Activated CD4-positive, alpha-beta memory T cell treated with anti-CD3 and anti-CD28 coated beads, Interleukin-2, amount 10 ng/mL, durations not matched to agents 7 days and 5 days (primary cell): ENCODE measurements at regions not wholly inside any gene's neighbourhood (a gene's known extent, or its start where the extent isn't known, plus 50 kb on each side); places are given as distances from the start of the nearest gene placed in this dataset.
A peak's percentile ranks its signal among the peaks of the same experiment; 100 is the strongest.

Experiments
- CTCF ChIA-PET: fragments of 350-600 bp; sonication (Branson Sonifier 250); formaldehyde crosslinking; loops from one replicate; lab custom pipeline; 2021; ENCODE audit warnings: antibody characterized with exemption, inconsistent platforms; lab: Charles Lee
- POLR2A ChIA-PET: fragments of 350-600 bp; sonication (Branson Sonifier 250); formaldehyde crosslinking; loops from one replicate; lab custom pipeline; 2021; ENCODE audit warnings: antibody characterized with exemption; lab: Charles Lee
- DNase-seq: peaks from one replicate; pipeline ENCODE4 v3.0.0-alpha.2; 2020
- H3K27ac Mint-ChIP-seq: one replicate; pipeline ENCODE4 v1.8.0; 2021; ENCODE audit warnings: mild to moderate bottlenecking, mixed read lengths
- H3K27me3 Mint-ChIP-seq: one replicate; pipeline ENCODE4 v1.8.0; 2021; ENCODE audit warnings: mixed read lengths
- H3K36me3 Mint-ChIP-seq: one replicate; pipeline ENCODE4 v1.8.0; 2021; ENCODE audit warnings: low read depth, mixed read lengths
- H3K4me1 Mint-ChIP-seq: one replicate; pipeline ENCODE4 v1.8.0; 2021; ENCODE audit warnings: mixed read lengths
- H3K4me3 Mint-ChIP-seq: one replicate; pipeline ENCODE4 v1.8.0; 2021; ENCODE audit warnings: mild to moderate bottlenecking, mixed read lengths
- H3K9me3 Mint-ChIP-seq: one replicate; pipeline ENCODE4 v1.8.0; 2021; ENCODE audit warnings: mixed read lengths

DNA sequence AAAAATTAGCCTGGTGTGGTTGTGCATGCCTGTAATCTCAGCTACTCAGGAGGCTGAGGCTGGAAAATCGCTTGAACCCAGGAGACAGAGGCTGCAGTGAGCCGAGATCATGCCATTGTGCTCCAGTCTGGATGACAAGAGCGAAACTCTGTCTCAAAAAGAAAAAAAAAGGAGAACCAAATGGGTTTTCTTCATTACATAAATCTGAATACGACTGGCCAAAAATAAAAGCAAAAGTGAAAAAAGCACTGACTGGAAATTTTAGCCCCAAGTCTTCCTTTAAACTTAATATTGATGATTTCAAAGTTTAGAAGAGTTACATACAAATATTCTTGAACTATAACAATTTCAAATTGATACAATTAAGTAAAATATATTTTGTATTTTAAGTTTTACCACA, 249.5 kb upstream of the STARD13 start:
- Mint-ChIP-seq H3K4me3 (no peak overlapping the region), H3K36me3 (no peaks in the 10 kb centered on the region), H3K4me1 (no peaks in the 10 kb centered on the region), H3K27me3 (no peaks in the 10 kb centered on the region), H3K9me3 (no peaks in the 10 kb centered on the region), H3K27ac (no peak overlapping the region)
- POLR2A ChIA-PET, result no interaction called here
- no peak for DNase-seq
- CTCF ChIA-PET, result no interaction called here

GRCh38 chr13:33536601-33537000, 251.0 kb upstream of the STARD13 start:
- POLR2A ChIA-PET, result no interaction called here

GRCh38 chr13:33537026-33537425, 251.5 kb upstream of the STARD13 start:
- Mint-ChIP-seq H3K4me3 (no peak overlapping the region), H3K27ac (no peak overlapping the region), H3K27me3 (no peaks in the 10 kb centered on the region), H3K9me3 (peaks cover 5% of the 10 kb centered on the region), H3K36me3 (no peaks in the 10 kb centered on the region), H3K4me1 (peaks cover 14% of the 10 kb centered on the region)
- ChIA-PET CTCF (no interaction called here), POLR2A (no interaction called here)
- no peak for DNase-seq

More at GRCh38 chr13:33536601-33537000, 251.0 kb upstream of the STARD13 start:
- Mint-ChIP-seq H3K27ac (no peak overlapping the region), H3K9me3 (peaks cover 5% of the 10 kb centered on the region), H3K4me1 (peaks cover 11% of the 10 kb centered on the region), H3K27me3 (no peaks in the 10 kb centered on the region), H3K4me3 (no peak overlapping the region), H3K36me3 (no peaks in the 10 kb centered on the region)
- DNase-seq, result no peak
- CTCF ChIA-PET, result no interaction called here

- H3K4me1 Mint-ChIP-seq, result peaks cover 14% of the 10 kb centered on the region
- no peaks in the 10 kb centered on the region for H3K36me3 Mint-ChIP-seq
- POLR2A ChIA-PET, result interaction anchor here (0.7 kb wide), 1 partner anchor 951 kb away, joined by 3 read pairs; no protein-coding TSS in a partner anchor
- no peak overlapping the region for H3K4me3 Mint-ChIP-seq
- CTCF ChIA-PET, result interaction anchor here (1.4 kb wide), 1 partner anchor 185 kb away, joined by 4 read pairs; no protein-coding TSS in a partner anchor
- no peaks in the 10 kb centered on the region for H3K27me3 Mint-ChIP-seq
- H3K9me3 Mint-ChIP-seq, result peaks cover 5% of the 10 kb centered on the region
- DNase-seq, result no peak
- no peak overlapping the region for H3K27ac Mint-ChIP-seq
Measured at GRCh38 chr13:33537676-33538075, 252.1 kb upstream of the STARD13 start.

- peaks cover 5% of the 10 kb centered on the region for H3K9me3 Mint-ChIP-seq
- no peaks in the 10 kb centered on the region for H3K27me3 Mint-ChIP-seq
- H3K36me3 Mint-ChIP-seq, result no peaks in the 10 kb centered on the region
- H3K4me3 Mint-ChIP-seq, result peak overlapping the region; percentile 76
- H3K27ac Mint-ChIP-seq, result peak overlapping the region; percentile 99
- H3K4me1 Mint-ChIP-seq, result peaks cover 31% of the 10 kb centered on the region
- no peak for DNase-seq
- CTCF ChIA-PET, result interaction anchor here (1.0 to 1.3 kb wide), 2 partner anchors 182 to 276 kb away, joined by 3 read pairs; partner anchors contain the start of gene RFC3
- POLR2A ChIA-PET, result interaction anchor here (1.0 to 1.8 kb wide), 3 partner anchors 10 to 245 kb away, joined by 3 to 4 read pairs (median 3); no protein-coding TSS in a partner anchor
Measured at GRCh38 chr13:33541456-33541855, 255.9 kb upstream of the STARD13 start.

- Mint-ChIP-seq H3K4me1 (peaks cover 31% of the 10 kb centered on the region), H3K27ac (peak overlapping the region; percentile 99), H3K9me3 (peaks cover 5% of the 10 kb centered on the region), H3K27me3 (no peaks in the 10 kb centered on the region), H3K4me3 (peak overlapping the region; percentile 76), H3K36me3 (no peaks in the 10 kb centered on the region)
- no peak for DNase-seq
- CTCF ChIA-PET, result interaction anchor here (1.3 kb wide), 1 partner anchor 181 kb away, joined by 3 read pairs; no protein-coding TSS in a partner anchor
- POLR2A ChIA-PET, result interaction anchor here (1.0 to 1.8 kb wide), 3 partner anchors 11 to 244 kb away, joined by 3 to 4 read pairs (median 3); no protein-coding TSS in a partner anchor
Measured at GRCh38 chr13:33541962-33542308, 256.4 kb upstream of the STARD13 start.

DNA sequence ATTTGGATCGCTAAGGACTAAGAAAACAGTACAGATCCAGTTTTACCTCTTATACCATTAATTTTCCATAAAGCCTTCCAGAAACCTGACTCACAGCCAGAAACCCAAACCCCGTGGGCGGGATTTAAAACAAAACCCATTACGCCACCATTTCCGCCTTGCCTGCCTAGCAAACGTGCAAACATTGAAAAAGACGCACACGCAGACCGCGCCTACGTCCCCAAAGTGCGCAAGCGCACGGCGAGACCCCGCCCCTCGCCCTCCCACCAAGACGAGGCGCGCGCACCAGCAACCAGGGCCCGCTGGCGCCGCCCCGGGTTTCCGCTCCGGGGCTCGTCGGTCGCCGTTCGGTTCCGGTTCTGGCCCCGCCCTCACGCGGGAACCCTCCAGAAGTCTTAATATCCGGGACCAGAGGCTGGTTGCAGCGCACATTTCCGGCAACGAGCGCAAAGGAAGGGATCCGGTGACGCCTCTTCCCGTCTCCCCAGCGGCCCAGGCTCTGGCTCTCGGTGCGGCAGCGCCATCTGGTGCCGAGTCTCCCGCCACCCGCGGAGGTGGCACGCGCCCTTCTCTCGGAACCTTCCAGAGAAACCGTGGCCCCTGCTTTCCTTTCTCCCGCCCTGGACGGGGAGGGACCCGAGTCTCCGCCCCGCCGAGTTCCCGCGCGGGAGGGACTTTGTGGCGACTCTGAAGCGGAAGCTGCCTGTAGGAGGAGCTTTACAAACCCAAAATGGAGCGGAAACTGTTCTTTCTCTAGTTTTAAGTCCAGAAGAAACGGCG, 256.9 kb upstream of the STARD13 start:
- POLR2A ChIA-PET, result interaction anchor here (0.7 to 4.0 kb wide), 18 partner anchors 13 to 1227 kb away, joined by 3 to 48 read pairs (median 6); partner anchors contain the start of genes BRCA2, PDS5B, RFC3 and ZAR1L
- Mint-ChIP-seq H3K27ac (peak overlapping the region; percentile 99), H3K27me3 (no peaks in the 10 kb centered on the region), H3K36me3 (no peaks in the 10 kb centered on the region), H3K9me3 (peaks cover 5% of the 10 kb centered on the region), H3K4me1 (peaks cover 33% of the 10 kb centered on the region), H3K4me3 (peak overlapping the region; percentile 76)
- peak; percentile 99 for DNase-seq
- CTCF ChIA-PET, result interaction anchor here (0.7 to 3.3 kb wide), 27 partner anchors 13 to 1004 kb away, joined by 3 to 43 read pairs (median 3); partner anchors contain the start of genes N4BP2L2, PDS5B and RFC3

DNA sequence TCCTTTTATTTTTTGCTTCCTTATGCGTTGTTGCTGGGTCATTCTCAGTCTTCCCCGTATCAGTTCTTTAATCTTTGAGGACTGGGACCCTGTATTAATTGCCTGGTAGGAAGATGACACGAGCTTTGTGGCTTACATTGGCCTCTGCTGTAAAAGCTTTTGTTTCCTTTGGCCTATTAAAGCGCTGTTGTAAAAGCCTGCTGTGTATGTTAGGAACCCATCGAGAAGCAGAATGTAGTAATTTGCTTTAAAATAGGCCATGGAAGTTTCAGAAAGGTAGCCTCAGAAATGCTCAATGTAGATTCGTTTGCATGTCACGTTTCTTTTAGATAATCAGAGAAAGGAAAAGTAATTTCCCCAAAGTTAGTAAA, 257.5 kb upstream of the STARD13 start:
- POLR2A ChIA-PET, result interaction anchor here (0.7 to 4.0 kb wide), 18 partner anchors 12 to 1228 kb away, joined by 3 to 48 read pairs (median 6); partner anchors contain the start of genes BRCA2, PDS5B, RFC3 and ZAR1L
- H3K36me3 Mint-ChIP-seq, result no peaks in the 10 kb centered on the region
- H3K27ac Mint-ChIP-seq, result peak overlapping the region; percentile 99
- no peak for DNase-seq
- H3K9me3 Mint-ChIP-seq, result peaks cover 5% of the 10 kb centered on the region
- H3K27me3 Mint-ChIP-seq, result no peaks in the 10 kb centered on the region
- CTCF ChIA-PET, result interaction anchor here (0.7 to 3.3 kb wide), 28 partner anchors 13 to 1012 kb away, joined by 3 to 43 read pairs (median 3); partner anchors contain the start of genes N4BP2L2, PDS5B and RFC3
- H3K4me1 Mint-ChIP-seq, result peaks cover 33% of the 10 kb centered on the region
- H3K4me3 Mint-ChIP-seq, result peak overlapping the region; percentile 76

GRCh38 chr13:33543631-33544265, 258.2 kb upstream of the STARD13 start:
- POLR2A ChIA-PET, result interaction anchor here (1.1 to 4.0 kb wide), 13 partner anchors 12 to 1228 kb away, joined by 3 to 48 read pairs (median 8); partner anchors contain the start of genes BRCA2, PDS5B, RFC3 and ZAR1L
- CTCF ChIA-PET, result interaction anchor here (0.7 to 3.3 kb wide), 14 partner anchors 12 to 1013 kb away, joined by 3 to 43 read pairs (median 5); partner anchors contain the start of genes PDS5B and RFC3
- no peaks in the 10 kb centered on the region for H3K36me3 Mint-ChIP-seq
- H3K27me3 Mint-ChIP-seq, result no peaks in the 10 kb centered on the region
- peaks cover 33% of the 10 kb centered on the region for H3K4me1 Mint-ChIP-seq
- no peak for DNase-seq
- H3K27ac Mint-ChIP-seq, result peak overlapping the region; percentile 99
- H3K4me3 Mint-ChIP-seq, result peak overlapping the region; percentile 76
- peaks cover 5% of the 10 kb centered on the region for H3K9me3 Mint-ChIP-seq

GRCh38 chr13:33544308-33544707, 258.8 kb upstream of the STARD13 start:
- Mint-ChIP-seq H3K27me3 (no peaks in the 10 kb centered on the region), H3K36me3 (no peaks in the 10 kb centered on the region), H3K27ac (peak overlapping the region; percentile 99), H3K9me3 (peaks cover 5% of the 10 kb centered on the region), H3K4me1 (peaks cover 33% of the 10 kb centered on the region), H3K4me3 (peak overlapping the region; percentile 76)
- ChIA-PET POLR2A (interaction anchor here (1.3 to 4.0 kb wide), 8 partner anchors 11 to 1229 kb away, joined by 3 to 48 read pairs (median 24); partner anchors contain the start of genes BRCA2, RFC3 and ZAR1L), CTCF (interaction anchor here (0.7 to 3.3 kb wide), 5 partner anchors 12 to 274 kb away, joined by 4 to 43 read pairs (median 9); partner anchors contain the start of gene RFC3)
- DNase-seq, result no peak

- Mint-ChIP-seq H3K27me3 (no peaks in the 10 kb centered on the region), H3K4me3 (no peak overlapping the region)
- POLR2A ChIA-PET, result interaction anchor here (1.3 to 4.0 kb wide), 3 partner anchors 14 to 273 kb away, joined by 3 to 48 read pairs (median 28); partner anchors contain the start of gene RFC3
Measured at GRCh38 chr13:33545492-33545891, 259.9 kb upstream of the STARD13 start.

DNA sequence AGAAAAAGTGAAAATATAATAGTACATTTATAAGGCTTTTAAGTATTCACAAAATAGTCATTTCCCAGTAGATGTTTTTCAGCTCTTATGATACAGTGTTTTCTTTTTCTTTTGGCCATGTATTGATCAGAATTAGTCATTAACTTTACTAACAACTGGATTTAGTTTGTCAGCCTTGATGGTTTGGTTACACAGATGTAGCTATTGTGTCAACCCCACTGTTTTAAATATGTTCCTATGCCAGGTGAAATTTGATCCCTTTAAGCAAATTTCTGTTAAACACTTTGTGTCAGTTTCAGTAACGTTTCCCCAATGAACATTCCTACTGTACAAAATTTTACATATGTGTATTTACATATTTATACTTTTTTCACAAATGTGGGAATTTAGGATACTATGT, 261.5 kb upstream of the STARD13 start:
- Mint-ChIP-seq H3K4me1 (peaks cover 19% of the 10 kb centered on the region), H3K9me3 (no peaks in the 10 kb centered on the region), H3K27ac (no peak overlapping the region), H3K27me3 (no peaks in the 10 kb centered on the region), H3K36me3 (peaks cover 2% of the 10 kb centered on the region), H3K4me3 (no peak overlapping the region)
- CTCF ChIA-PET, result interaction anchor here (0.6 to 1.1 kb wide), 3 partner anchors 60 to 1348 kb away, joined by 3 read pairs; no protein-coding TSS in a partner anchor
- POLR2A ChIA-PET, result no interaction called here
- DNase-seq, result no peak

More at GRCh38 chr13:33545492-33545891, 259.9 kb upstream of the STARD13 start:
- Mint-ChIP-seq H3K4me1 (peaks cover 32% of the 10 kb centered on the region), H3K27ac (no peak overlapping the region), H3K9me3 (peaks cover 4% of the 10 kb centered on the region), H3K36me3 (no peaks in the 10 kb centered on the region)
- CTCF ChIA-PET, result interaction anchor here (1.1 to 3.3 kb wide), 2 partner anchors 178 to 960 kb away, joined by 4 to 43 read pairs; partner anchors contain the start of gene PDS5B
- DNase-seq, result no peak
